Spleen (tissue), 7 donors: ENCODE measurements at regions not wholly inside any gene's neighbourhood (a gene's known extent, or its start where the extent isn't known, plus 50 kb on each side); places are given as distances from the start of the nearest gene placed in this dataset.

Experiments
- POLR2A ChIP-seq, 3 donors: fragments of 450-650 bp; IDR thresholded peaks; one replicate each; pipeline ENCODE4 v1.5.1; 2017; ENCODE audit warnings: antibody characterized with exemption in 3 of 3, mild to moderate bottlenecking in 1 of 3
- POLR2AphosphoS5 ChIP-seq, 3 donors: sonication (generic); formaldehyde crosslinking; IDR thresholded peaks; one replicate each; pipeline ENCODE4 v1.5.1; 2017; ENCODE audit warnings: antibody characterized with exemption in 3 of 3
- TF ChIP-seq, protein P1 (sequence below), 11 experiments: fragments of 200-600 bp in 7 of 11; fragments of 450-650 bp in 4 of 11; sonication (generic) in 4 of 11; IDR thresholded peaks in 8 of 11; conservative IDR thresholded peaks in 3 of 11; 1 replicate in 7 of 11; 2 replicates in 4 of 11; pipeline versions ENCODE4 v1.4.0 to v1.8.0; 2016 to 2021; ENCODE audit warnings: antibody characterized with exemption in 11 of 11, inconsistent platforms in 4 of 11, mild to moderate bottlenecking in 1 of 11
- donor health status: DM: no; HTN: no; CAD: no; lungs with moderate emphysema.
- donor health status: DM: no; HTN: no; CAD: no.
- donor health status: DM: no; HTN: no; CAD: no.

DNA sequence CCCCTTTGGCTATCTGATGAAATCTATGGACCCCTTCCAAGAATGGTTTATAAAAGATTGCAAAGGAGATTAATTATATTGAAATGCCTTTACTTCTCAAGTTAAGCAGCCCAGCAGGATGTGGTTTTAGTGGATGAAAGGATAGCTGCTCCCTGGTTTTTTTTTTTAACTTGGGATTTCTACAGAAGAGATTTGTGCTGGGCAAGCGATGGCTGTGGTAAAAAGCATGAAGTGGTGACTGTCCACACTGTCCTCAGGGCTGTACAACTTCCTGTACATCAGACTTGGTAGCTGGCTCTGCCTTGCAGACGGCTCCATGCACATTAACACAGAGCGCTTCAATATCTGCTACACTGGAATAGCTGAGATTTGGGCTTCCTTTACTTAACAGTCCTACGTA is 321.7 kb downstream of the DHX15 start:
- no peak for TF ChIP-seq POLR2A (IDR thresholded peaks at IDR 0.05)
- no peak for TF ChIP-seq POLR2AphosphoS5 (IDR thresholded peaks at IDR 0.05)
- TF ChIP-seq, protein P1, sequence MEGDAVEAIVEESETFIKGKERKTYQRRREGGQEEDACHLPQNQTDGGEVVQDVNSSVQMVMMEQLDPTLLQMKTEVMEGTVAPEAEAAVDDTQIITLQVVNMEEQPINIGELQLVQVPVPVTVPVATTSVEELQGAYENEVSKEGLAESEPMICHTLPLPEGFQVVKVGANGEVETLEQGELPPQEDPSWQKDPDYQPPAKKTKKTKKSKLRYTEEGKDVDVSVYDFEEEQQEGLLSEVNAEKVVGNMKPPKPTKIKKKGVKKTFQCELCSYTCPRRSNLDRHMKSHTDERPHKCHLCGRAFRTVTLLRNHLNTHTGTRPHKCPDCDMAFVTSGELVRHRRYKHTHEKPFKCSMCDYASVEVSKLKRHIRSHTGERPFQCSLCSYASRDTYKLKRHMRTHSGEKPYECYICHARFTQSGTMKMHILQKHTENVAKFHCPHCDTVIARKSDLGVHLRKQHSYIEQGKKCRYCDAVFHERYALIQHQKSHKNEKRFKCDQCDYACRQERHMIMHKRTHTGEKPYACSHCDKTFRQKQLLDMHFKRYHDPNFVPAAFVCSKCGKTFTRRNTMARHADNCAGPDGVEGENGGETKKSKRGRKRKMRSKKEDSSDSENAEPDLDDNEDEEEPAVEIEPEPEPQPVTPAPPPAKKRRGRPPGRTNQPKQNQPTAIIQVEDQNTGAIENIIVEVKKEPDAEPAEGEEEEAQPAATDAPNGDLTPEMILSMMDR (IDR thresholded peaks at IDR 0.05 in 8 of 11, conservative IDR thresholded peaks at IDR 0.05 in 3 of 11), result no peak
